Spleen (tissue), 11 donors: ENCODE measurements at regions not wholly inside any gene's neighbourhood (a gene's known extent, or its start where the extent isn't known, plus 50 kb on each side); places are given as distances from the start of the nearest gene placed in this dataset.

ENCODE experiments used
- DNase-seq: peaks from one replicate; pipeline ENCODE4 v3.0.0-alpha.2; 2020
- H3K27ac ChIP-seq, 8 donors: fragments of 200-600 bp; sonication (generic) in 7 of 8; 1 replicate in 4 of 8; 2 replicates in 4 of 8; pipeline versions ENCODE4 v1.5.0 to v1.8.0; 2016 to 2021; ENCODE audit warnings: inconsistent platforms in 4 of 8, mild to moderate bottlenecking in 4 of 8, moderate library complexity in 1 of 8
- H3K27me3 ChIP-seq, 7 donors: fragments of 200-600 bp; sonication (generic) in 6 of 7; replicated peaks in 1 of 7; 1 replicate in 4 of 7; 2 replicates in 3 of 7; pipeline versions ENCODE4 v1.5.0 to v1.8.0; 2016 to 2021; ENCODE audit warnings: inconsistent platforms in 3 of 7, mild to moderate bottlenecking in 1 of 7
- H3K36me3 ChIP-seq, 6 donors: fragments of 200-600 bp; sonication (generic) in 5 of 6; 1 replicate in 4 of 6; 2 replicates in 2 of 6; pipeline versions ENCODE4 v1.5.0 to v1.8.0; 2016 to 2021; ENCODE audit warnings: inconsistent platforms in 2 of 6
- H3K4me1 ChIP-seq, 6 donors: fragments of 200-600 bp; sonication (generic) in 5 of 6; 1 replicate in 3 of 6; 2 replicates in 3 of 6; pipeline versions ENCODE4 v1.5.0 to v1.8.0; 2016 to 2021; ENCODE audit warnings: inconsistent platforms in 3 of 6
- H3K4me3 ChIP-seq, 8 donors: fragments of 200-600 bp; sonication (generic) in 7 of 8; 1 replicate in 4 of 8; 2 replicates in 4 of 8; pipeline versions ENCODE4 v1.5.0 to v1.8.0; 2016 to 2021; ENCODE audit warnings: inconsistent platforms in 4 of 8, mild to moderate bottlenecking in 4 of 8, moderate library complexity in 2 of 8
- H3K9me3 ChIP-seq, 8 donors: fragments of 200-600 bp; sonication (generic) in 7 of 8; 1 replicate in 4 of 8; 2 replicates in 4 of 8; pipeline versions ENCODE4 v1.5.0 to v1.8.0; 2016 to 2021; ENCODE audit warnings: inconsistent platforms in 4 of 8
- POLR2A ChIP-seq, 3 donors: fragments of 450-650 bp; IDR thresholded peaks; one replicate each; pipeline ENCODE4 v1.5.1; 2017; ENCODE audit warnings: antibody characterized with exemption in 3 of 3, mild to moderate bottlenecking in 1 of 3
- POLR2AphosphoS5 ChIP-seq, 3 donors: sonication (generic); formaldehyde crosslinking; IDR thresholded peaks; one replicate each; pipeline ENCODE4 v1.5.1; 2017; ENCODE audit warnings: antibody characterized with exemption in 3 of 3
- WGBS, 5 donors: extraction: QIAGEN DNeasy Blood & Tissue Kit in 3 of 5; methylation state at CpG; one replicate each; pipeline versions ENCODE4 v1.1.5 to v1.1.7; 2013 to 2018; 5-methylcytosine and 5-hydroxymethylcytosine counted together
- intact Hi-C: fragments of 100-400 bp; cut with DNase I; formaldehyde crosslinking; loops from one replicate; pipeline ENCODE4 v1.15.0; 2023; ENCODE audit warnings: low total_unique reads
- TF ChIP-seq, protein P1 (sequence below), 11 experiments: fragments of 200-600 bp in 7 of 11; fragments of 450-650 bp in 4 of 11; sonication (generic) in 4 of 11; IDR thresholded peaks in 8 of 11; conservative IDR thresholded peaks in 3 of 11; 1 replicate in 7 of 11; 2 replicates in 4 of 11; pipeline versions ENCODE4 v1.4.0 to v1.8.0; 2016 to 2021; ENCODE audit warnings: antibody characterized with exemption in 11 of 11, inconsistent platforms in 4 of 11, mild to moderate bottlenecking in 1 of 11
- donor health status: healthy with polysubstance abuse.
- donor health status: DM: no; HTN: no; CAD: no; lungs with moderate emphysema.
- donor health status: DM: no; HTN: no; CAD: no.
- donor health status: Bipolar disorder and iron deficiency.
- donor health status: healthy.
- donor health status: DM: no; HTN: no; CAD: no.
- donor health status: DM: yes; HTN: yes; CAD: no.

GRCh38 chr5:152466085-152466745 is 61.1 kb upstream of the NMUR2 start:
- Histone ChIP-seq H3K4me3 (no peak overlapping the region), H3K4me1 (no peaks in the 10 kb centered on the region), H3K36me3 (no peaks in the 10 kb centered on the region), H3K27ac (no peak overlapping the region), H3K27me3 (no peaks in the 10 kb centered on the region), H3K9me3 (no peaks in the 10 kb centered on the region)
- TF ChIP-seq POLR2AphosphoS5 (IDR thresholded peaks at IDR 0.05) (no peak), POLR2A (IDR thresholded peaks at IDR 0.05) (no peak)
- TF ChIP-seq, protein P1, sequence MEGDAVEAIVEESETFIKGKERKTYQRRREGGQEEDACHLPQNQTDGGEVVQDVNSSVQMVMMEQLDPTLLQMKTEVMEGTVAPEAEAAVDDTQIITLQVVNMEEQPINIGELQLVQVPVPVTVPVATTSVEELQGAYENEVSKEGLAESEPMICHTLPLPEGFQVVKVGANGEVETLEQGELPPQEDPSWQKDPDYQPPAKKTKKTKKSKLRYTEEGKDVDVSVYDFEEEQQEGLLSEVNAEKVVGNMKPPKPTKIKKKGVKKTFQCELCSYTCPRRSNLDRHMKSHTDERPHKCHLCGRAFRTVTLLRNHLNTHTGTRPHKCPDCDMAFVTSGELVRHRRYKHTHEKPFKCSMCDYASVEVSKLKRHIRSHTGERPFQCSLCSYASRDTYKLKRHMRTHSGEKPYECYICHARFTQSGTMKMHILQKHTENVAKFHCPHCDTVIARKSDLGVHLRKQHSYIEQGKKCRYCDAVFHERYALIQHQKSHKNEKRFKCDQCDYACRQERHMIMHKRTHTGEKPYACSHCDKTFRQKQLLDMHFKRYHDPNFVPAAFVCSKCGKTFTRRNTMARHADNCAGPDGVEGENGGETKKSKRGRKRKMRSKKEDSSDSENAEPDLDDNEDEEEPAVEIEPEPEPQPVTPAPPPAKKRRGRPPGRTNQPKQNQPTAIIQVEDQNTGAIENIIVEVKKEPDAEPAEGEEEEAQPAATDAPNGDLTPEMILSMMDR (IDR thresholded peaks at IDR 0.05 in 8 of 11, conservative IDR thresholded peaks at IDR 0.05 in 3 of 11), result no peak
- DNase-seq, result no peak
- 56 to 87% (median 76%) methylated on average over 3 of the region's 3 CpGs for WGBS, 5 donors
- intact Hi-C loops, result no loop called here

DNA sequence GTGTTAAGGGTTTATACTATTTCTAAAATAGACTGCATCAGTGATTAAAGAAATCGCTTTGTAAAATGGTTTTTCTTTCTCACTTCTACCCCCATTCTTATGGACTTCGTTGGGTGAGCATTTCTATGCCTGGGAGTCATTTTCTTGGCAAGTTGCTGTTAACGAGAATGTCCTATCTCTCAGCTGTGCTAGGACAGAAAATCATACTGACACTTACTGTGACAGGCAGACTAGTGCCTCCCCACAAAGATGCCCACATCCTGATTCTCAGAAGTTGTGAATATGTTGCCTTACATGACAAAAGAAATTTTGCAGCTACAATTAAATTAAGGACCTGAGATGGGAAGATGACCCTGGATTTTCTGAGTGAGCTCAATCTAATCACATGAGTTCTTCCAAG is 65.1 kb upstream of the NMUR2 start:
- H3K9me3 ChIP-seq, result no peaks in the 10 kb centered on the region
- 59 to 73% (median 61%) methylated on average over 3 of the region's 3 CpGs for WGBS, 5 donors
- intact Hi-C loops, result no loop called here
- H3K27ac ChIP-seq, result no peak overlapping the region
- no peaks in the 10 kb centered on the region for H3K27me3 ChIP-seq
- TF ChIP-seq POLR2A (IDR thresholded peaks at IDR 0.05) (no peak), POLR2AphosphoS5 (IDR thresholded peaks at IDR 0.05) (no peak)
- TF ChIP-seq, protein P1 (IDR thresholded peaks at IDR 0.05 in 8 of 11, conservative IDR thresholded peaks at IDR 0.05 in 3 of 11), result no peak
- H3K4me3 ChIP-seq, result no peak overlapping the region
- no peaks in the 10 kb centered on the region for H3K4me1 ChIP-seq
- no peak for DNase-seq
- H3K36me3 ChIP-seq, result no peaks in the 10 kb centered on the region

DNA sequence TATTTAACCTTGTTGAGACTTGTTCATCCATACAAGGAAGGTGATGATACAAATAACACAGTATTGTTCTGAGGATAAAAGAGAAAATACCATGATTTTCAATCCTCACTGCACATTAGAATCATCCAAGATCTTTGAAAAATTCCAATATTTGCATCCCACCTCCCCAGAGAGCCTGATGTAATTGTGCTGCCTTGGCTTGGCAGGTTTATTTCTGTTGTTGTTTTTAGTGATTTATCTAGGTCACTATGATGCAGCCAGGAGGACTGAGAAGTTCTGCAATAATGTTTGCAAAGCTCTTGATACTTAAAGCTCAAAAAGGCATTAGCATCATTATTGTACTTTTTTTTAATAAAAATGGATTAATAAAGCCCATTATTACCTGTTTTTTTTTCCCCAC is 67.0 kb upstream of the NMUR2 start:
- TF ChIP-seq, protein P1 (IDR thresholded peaks at IDR 0.05 in 8 of 11, conservative IDR thresholded peaks at IDR 0.05 in 3 of 11), result no peak
- no peak for TF ChIP-seq POLR2AphosphoS5 (IDR thresholded peaks at IDR 0.05)
- no peak for TF ChIP-seq POLR2A (IDR thresholded peaks at IDR 0.05)
- Histone ChIP-seq H3K4me1 (no peaks in the 10 kb centered on the region), H3K36me3 (no peaks in the 10 kb centered on the region), H3K27me3 (no peaks in the 10 kb centered on the region), H3K4me3 (no peak overlapping the region), H3K27ac (no peak overlapping the region), H3K9me3 (no peaks in the 10 kb centered on the region)
- DNase-seq, result no peak
- intact Hi-C loops, result no loop called here

DNA sequence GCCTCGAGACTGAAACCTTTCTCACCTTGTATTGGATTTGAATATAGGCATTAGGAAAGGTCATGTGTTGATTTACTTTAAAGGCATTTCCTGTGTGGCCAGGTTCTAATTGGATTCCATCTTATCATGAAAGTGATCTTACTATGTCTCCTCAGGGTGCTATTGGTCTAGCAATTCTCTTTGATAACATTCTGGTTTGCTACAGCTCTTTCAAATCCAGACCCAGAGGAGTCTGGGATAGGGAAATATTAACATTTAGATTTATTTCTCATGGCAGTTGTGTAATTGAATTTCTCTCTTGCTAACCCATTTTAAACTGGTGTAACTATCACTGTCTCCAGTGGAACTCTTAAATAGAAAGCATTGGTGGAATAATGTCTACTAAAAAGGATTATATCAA is 69.9 kb upstream of the NMUR2 start:
- Histone ChIP-seq H3K4me3 (no peak overlapping the region), H3K9me3 (peaks cover 0 to 3% (median 0%) of the 10 kb centered on the region in 8 donors), H3K4me1 (no peaks in the 10 kb centered on the region), H3K27ac (no peak overlapping the region), H3K36me3 (no peaks in the 10 kb centered on the region), H3K27me3 (no peaks in the 10 kb centered on the region)
- intact Hi-C loops, result no loop called here
- WGBS, 5 donors, result 32 to 63% (median 56%) methylated on average over 1 of the region's 1 CpG
- no peak for DNase-seq
- no peak for TF ChIP-seq POLR2A (IDR thresholded peaks at IDR 0.05)
- no peak for TF ChIP-seq POLR2AphosphoS5 (IDR thresholded peaks at IDR 0.05)
- TF ChIP-seq, protein P1 (IDR thresholded peaks at IDR 0.05 in 8 of 11, conservative IDR thresholded peaks at IDR 0.05 in 3 of 11), result no peak
